ENCODE measurements at regions not wholly inside any gene's neighbourhood (a gene's known extent, or its start where the extent isn't known, plus 50 kb on each side); places are given as distances from the start of the nearest gene placed in this dataset.

DNA sequence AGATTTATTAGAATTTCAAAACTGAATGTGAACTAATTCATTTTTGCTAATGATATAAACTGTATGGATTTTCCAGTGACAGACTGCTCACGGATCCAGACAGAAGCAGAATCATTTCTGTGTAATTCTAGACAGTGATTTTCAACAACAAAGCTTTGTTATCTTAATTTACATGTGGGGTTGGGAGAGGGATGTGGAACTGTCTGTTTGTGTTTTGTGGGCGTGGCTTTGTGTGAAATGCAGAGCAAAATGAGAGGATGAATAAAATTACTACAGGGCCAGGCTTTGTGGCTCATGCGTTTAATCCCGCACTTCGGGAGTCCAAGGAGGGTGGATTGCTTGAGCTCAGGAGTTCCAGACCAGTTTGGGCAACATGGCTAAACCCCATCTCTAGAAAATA, 834.7 kb downstream of the GALC start:
- TF ChIP-seq, protein P1, sequence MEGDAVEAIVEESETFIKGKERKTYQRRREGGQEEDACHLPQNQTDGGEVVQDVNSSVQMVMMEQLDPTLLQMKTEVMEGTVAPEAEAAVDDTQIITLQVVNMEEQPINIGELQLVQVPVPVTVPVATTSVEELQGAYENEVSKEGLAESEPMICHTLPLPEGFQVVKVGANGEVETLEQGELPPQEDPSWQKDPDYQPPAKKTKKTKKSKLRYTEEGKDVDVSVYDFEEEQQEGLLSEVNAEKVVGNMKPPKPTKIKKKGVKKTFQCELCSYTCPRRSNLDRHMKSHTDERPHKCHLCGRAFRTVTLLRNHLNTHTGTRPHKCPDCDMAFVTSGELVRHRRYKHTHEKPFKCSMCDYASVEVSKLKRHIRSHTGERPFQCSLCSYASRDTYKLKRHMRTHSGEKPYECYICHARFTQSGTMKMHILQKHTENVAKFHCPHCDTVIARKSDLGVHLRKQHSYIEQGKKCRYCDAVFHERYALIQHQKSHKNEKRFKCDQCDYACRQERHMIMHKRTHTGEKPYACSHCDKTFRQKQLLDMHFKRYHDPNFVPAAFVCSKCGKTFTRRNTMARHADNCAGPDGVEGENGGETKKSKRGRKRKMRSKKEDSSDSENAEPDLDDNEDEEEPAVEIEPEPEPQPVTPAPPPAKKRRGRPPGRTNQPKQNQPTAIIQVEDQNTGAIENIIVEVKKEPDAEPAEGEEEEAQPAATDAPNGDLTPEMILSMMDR (IDR thresholded peaks at IDR 0.05), result no peak
- TF ChIP-seq POLR2A (IDR thresholded peaks at IDR 0.05) (no peak), EP300 (IDR thresholded peaks at IDR 0.05) (no peak)
